Daoy (cell line): ENCODE measurements at regions not wholly inside any gene's neighbourhood (a gene's known extent, or its start where the extent isn't known, plus 50 kb on each side); places are given as distances from the start of the nearest gene placed in this dataset.

Source experiments
- DNase-seq: peaks from one replicate; pipeline ENCODE4 v3.0.0-alpha.2; 2015; ENCODE audit warnings: low read depth

DNA sequence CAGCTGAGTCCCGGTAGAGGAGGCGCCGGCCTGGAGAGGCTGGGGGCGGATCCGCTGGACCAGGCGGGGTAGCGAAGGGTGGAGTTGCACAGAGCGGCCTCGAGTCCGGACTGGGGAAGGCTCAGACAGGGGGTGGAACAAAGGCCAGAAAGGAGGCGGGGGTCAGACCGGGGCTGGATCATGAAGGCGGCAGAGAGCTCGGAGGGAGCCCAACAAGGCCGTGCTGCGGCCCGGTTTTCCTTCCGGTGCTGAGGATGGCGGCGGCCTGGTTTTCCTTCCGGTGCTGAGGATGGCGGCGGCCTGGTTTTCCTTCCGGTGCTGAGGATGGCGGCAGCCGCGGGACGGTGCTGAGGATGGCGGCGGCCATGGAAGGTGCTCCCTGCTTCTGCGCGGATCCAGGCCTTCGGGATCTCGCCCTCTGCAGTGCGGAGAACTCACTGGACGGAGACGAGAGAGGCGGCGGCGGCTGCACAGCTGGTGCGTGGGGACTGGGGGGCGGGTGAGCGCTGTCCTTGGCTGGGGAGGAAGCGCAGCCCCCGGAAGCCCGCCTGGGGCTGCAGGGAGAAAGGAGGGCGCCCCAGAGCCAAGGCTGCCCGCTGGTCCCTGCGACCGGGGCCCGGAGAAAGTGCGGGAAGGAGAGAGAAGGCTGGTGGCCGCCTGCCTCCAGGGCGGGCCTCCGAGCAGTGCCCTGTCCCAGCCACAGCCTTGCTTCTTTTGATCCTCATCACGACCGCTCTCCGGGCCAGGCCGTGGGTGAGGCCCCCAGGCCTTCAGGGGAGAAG lies 350.4 kb upstream of the B3GAT1 start:
- peak; percentile 96 for DNase-seq

DNA sequence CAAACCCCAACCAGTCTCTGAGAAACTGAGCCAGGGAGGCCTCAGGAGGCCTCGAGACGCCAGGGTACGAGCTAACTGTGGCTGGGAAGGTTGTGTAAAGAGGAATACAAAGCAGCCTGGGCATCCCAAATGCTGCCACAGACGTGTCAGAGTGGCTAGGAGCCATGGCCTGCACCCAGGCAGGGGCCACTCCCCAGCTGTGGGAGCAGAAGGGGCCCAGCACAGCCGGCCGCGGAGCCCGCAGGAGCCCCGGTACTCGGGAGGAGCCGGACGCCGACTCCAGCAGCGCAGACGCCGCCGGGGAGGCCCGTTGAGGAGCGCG lies 349.8 kb upstream of the B3GAT1 start:
- no peak for DNase-seq

DNA sequence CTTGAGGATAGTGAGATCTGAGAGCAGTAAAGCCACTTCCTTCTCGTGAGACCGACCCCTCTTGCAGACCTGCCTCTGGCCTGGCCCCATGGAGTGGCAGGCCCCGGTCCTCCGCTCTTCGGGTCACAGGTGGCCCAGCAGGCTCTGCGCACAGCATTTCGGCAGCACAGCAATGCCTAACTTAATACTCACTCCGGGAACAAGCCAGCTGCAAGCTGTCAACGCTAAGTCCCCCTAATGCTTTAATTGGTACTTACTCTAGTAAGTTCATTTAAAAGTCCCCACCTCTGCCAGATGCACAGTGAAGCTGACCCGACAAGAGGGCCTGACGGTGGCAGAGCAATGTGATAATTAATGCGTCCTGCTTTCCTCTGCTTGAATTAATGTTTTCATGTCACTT lies 349.3 kb upstream of the B3GAT1 start:
- DNase-seq: no peak

DNA sequence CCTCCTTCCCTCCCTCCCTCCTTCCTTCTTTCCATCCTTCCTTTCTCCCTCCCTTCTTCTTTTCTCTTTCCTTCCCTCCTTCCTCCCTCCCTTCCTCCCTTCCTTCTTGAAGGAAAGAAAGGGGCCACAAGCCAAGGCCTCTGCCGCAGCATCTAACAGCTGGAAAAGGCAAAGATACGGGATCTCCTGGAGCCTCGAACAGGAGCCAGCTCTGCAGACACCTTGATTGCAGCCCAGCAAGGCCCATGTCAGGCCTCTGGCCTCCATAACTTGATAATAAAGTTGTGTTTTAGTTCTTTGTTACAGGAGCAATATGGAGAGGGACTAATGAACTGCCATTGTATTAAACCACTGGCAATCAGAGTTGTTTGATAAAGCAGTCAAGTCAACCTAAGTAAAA lies 348.9 kb upstream of the B3GAT1 start:
- DNase-seq: no peak

DNA sequence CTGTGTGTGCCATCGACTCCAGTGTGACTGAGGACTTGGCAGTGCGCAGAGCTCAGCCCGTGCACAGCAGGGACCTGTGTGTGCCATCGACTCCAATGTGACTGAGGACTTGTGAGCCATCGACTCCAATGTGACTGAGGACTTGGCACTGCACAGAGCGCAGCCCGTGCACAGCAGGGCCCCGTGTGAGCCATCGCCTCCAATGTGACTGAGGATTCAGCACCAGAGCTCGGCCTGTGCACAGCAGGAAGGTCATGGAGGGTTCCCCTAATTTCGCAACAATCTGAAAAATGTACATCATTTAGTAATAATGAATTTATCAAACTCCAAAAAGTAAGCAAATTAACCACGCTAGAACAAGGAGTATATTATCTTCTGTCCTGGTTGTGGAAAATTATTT lies 348.3 kb upstream of the B3GAT1 start:
- DNase-seq: no peak

DNA sequence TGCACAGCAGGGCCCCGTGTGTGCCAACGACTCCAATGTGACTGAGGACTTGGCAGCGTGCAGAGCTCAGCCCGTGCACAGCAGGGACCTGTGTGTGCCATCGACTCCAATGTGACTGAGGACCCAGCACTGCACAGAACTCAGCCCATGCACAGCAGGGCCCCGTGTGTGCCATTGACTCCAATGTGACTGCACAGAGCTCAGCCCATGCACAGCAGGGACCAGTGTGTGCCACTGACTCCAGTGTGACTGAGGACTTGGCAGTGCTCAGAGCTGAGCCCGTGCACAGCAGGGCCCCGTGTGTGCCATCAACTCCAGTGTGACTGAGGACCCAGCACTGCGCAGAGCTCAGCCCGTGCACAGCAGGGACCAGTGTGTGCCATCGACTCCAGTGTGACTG lies 347.8 kb upstream of the B3GAT1 start:
- no peak for DNase-seq

DNA sequence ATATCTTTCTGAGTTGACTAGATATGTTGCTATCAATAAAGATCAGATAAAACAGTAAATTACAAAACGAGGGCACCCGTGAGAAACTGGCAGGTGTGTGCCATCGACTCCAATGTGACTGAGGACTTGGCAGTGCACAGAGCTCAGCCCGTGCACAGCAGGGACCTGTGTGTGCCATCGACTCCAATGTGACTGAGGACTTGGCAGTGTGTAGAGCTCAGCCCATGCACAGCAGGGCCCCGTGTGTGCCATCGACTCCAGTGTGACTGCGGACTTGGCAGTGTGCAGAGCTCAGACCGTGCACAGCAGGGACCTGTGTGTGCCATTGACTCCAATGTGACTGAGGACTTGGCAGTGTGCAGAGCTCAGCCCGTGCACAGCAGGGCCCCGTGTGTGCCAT lies 347.2 kb upstream of the B3GAT1 start:
- no peak for DNase-seq

DNA sequence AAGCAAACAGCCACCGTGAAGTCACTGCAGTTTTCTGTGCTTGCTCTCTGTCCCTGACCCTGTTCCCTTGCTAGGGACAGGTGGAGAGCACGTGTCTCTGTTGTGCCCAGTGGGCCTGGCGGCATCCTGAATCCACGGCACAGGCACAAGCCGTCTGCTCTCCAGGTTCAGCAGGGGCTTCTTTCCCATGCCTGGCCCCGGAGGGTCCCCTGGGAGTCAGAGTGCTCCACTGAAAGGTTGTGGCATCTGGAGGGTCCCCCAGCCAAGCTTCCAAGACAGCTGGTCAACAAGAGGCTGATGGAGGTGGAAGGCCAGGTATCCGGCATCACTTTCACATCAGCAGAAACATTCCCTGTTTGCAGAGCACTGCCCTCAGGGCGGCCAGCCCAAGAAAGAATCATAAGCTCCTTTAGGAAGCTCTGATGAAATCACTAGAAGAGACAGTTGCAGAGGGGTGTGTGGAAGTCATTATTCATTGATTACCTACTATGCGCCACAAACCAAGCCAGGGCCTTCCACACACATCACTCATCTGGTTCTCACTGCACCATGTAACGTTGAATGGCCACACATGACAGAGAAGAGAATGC lies 346.4 kb upstream of the B3GAT1 start:
- no peak for DNase-seq

DNA sequence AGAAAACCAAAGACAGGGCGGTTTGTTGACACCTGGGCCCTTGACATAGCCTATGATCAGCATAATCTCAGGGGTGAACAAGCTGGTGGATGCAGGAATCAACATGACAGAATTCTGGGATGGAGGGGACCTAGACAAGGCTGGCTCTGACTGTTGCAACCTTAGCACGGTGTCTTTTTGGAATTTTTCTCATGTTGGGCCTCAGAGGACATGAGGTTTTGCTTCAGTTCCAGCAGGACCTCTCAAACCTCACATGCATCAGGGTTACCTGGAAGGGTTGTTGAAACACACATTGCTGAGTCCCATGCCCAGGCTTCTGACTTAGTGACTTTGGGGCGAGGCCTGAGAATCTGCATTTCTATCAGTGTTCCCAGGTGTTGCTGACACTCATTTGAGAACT lies 345.6 kb upstream of the B3GAT1 start:
- DNase-seq: no peak

DNA sequence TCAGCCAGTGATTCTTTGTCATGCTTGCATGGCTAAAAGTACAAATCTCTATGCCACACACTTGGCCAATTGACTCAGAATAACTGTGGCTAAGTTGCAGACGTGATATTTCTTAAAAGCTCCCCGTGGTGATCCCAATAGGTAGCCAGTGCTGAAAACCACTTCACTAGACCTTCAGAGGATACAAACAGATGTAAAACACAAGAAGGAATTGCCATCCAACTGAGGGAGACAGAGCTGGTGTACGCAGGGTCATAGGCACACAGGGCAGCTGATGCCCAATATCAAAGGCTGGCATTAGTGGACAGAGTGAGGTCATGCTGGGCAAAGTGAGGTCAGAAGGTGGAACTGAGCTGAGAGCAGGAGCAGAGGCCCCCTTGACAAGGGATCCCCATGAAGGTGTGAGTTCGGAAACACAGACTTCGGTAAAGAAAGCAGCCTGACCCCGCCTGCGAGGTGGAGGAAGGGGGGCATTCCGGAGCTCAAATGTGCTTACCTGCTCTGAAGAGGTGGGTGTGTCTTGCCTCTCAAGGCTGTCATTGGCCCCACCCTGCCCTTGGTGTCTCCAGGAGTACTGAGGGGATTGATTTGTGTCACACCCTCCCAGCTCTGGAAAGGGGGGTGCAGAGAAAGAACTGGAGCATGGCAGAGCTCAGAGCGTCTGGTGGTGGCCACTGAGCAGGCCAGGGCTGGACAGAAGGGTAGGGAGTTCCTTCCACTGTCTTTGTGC lies 344.9 kb upstream of the B3GAT1 start:
- no peak for DNase-seq

DNA sequence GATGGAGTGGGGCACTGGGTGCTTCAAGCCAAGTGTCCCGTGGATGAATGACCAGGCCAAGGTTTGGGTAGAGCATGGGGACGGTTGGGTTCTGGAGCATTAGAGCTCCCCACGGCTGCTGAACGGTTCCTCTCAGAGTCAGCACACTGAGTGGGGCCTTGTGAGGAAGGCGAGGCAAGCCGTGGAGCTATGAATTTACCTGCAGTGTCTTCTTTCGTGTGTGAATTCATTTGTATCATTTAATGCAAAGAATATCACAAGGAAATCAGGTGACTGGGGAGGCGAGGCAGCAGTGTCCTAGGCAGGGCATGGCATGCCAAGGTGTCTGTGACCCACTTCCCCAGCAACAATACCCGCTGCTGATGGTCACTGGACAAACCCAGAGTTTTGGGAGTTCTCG lies 343.5 kb upstream of the B3GAT1 start:
- no peak for DNase-seq

DNA sequence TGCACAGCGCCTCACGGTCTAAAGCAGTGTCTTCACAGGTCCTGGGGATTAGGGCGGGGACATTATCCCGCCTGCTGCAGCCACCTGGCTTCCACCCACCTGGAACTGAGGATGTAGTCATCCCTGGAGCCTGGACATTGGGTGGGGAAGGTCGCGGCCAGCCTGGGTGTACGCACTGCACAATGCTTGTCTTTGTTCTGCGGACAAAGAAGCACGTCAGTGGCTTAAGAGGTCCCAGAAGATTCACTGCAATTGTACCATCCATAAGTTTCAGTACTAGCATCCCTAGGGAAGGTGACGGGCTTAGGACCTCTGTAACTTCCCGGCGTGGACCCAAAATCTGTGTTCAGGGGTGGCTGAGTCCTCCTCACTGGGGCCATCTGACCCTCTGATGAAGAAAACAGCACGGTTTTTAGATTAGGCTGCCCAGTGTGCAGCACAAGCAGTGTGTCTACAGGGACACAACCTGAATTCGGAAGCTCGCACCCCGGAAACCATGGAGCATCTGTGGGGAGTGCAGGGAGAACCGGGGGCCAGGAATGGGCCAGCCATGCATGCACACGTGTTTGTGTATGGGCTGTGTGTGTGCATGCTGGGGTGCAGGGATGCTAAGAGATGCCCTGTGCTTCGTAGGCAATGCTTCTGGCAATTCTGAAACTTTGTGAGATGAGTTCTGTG lies 342.6 kb upstream of the B3GAT1 start:
- no peak for DNase-seq

DNA sequence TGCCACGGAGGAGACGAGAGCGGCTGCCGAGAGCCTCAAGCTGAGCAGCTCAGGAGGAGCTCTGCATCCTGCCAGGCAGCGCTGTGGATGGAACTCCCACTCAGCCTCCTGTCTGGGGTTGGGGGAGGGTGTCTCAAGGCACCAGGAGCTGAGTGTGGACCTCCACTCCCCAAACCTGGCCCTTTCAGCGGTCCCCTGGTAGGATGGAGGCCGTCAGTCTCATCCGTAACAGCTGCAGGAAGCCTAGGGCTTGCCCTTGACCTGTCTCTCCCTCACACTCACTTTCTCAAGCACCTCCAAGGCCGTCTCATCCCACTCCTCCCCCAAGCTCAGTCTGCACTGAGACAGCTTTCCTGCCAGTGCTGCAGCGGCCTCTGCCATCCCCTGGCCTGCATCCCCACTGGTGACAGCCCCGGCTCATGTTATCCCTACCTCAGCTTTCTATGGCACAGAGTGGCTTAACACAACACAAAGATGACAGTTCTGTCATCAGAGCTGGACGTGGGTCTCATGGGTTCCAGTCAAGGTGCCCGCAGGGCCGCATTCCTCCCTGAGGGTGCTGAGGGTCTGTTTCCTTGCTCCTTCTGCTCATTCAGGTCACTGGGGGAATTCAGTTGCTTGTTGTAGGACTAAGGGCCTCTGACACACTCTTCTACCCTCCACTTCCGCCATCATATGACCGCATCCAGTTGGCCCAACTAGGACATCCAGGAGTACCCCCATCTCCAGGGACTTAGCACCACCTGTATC lies 341.9 kb upstream of the B3GAT1 start:
- DNase-seq: no peak

DNA sequence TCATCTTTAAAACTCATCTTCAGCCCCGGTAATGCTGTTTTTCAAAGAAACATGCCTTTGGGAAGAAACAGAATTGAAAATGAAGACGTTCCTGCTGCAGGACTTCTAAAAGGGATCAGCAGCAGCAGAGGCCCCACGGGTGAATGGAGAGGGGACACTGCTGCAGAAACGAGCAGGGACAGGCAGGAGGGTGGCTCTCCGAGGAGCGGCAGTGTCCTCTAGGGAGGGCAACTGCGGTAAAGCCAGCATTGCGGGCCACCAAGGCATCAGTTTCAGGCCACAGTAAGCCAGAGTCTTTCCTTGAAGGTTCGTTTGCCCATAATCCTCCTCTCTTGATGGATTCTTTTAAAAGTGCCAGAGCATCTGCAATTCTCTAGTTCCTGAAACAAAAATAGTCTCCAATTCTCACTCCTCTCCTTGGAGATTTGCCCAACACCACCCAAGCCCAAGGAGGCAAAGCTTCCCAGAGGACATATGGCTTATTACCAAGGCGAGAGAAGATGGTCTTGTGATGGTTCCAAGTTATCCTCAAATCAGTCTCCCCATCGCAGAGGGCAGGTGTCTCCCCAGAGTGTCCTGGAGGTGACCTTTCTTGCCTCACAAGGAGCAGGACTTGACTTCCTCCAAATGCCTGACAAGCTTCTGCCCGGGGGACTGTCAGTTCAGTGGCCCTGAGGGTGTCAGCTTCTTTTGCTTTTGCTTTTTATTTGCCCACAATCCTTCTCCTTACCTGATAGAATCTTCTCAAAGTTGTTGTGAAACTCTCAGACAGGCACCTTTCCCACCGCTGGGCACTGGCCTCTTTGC lies 341.1 kb upstream of the B3GAT1 start:
- no peak for DNase-seq

DNA sequence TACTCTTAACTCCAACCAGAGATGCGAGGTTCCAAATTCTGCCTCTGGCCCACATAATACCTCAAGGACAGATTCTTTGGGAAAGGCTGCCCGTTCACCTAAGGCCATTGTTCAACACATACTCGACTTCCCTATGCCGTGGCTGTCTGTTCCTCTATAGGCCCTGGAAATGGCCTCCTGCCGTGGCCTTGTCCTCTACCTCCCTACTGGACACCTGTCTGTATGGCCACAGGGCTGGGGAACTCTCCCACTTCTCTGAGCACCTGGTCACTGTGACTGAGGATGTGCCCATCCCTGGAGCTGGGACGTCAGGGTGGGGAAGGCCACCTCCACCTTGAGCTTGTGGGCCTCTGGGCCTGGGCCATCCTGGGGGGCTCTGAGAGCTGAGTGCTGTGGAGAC lies 340.5 kb upstream of the B3GAT1 start:
- no peak for DNase-seq

DNA sequence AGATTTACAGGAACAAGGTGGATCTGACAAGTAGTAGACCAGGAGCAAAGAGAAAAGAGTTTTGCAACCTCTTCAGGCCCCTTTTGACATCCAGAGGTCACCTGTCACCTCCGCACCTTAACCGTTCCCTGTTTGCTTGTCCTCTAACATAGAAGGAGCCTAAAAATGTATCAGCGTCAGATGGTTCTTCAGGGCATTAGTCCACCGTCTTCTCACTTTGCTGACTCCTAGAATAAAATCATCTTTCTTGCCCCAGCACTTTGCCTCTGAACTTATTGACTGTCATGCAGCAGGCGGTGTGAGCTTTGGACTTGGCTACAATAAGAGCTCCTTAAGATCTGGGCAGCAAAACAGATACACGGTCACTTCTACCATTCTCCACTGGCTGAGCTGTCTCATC lies 339.7 kb upstream of the B3GAT1 start:
- DNase-seq: no peak

DNA sequence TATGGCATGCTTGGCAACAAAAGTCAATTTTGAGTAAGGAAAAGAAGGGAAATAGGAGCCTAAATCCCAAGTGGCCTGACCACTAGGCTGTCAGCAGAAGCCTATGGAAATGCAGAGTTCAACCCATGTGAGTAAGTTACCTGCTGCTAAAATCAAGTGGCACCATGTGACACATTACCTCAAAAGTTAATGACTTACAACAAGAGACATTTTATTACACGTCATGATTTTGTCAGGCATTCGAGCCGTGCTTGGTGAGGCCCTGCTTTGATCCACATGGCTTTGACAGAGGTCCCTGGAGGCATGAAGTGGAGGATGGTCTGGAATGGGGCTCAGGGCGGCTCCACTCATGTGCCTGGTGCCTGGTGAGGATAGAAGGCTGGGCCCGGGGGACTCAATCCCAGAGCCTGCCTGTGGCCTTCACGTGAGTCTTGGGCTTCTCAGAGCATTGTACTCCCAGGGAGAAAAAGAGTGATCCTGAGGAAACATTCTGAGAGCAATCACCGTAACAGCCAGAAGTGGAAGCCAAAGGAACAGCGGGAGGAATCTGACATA lies 339.1 kb upstream of the B3GAT1 start:
- no peak for DNase-seq

DNA sequence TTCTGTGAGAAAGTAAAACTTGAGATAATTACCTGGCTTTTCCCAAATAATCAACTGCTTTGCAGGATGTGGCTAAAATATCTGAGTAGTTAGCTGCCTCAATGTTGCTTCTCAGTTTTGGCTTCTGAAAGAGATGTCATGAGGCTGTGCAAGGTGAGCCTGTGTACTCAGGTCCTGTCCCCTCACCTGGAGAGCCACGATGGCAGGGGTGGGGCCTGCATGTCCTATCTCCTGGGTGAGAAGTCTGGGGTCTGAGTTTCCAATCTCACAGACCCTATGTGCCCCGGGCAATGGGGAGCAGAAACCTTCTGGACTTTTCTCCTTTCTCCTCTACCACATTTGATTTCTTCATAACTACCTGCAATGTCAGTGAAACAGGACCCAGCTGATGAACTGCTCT lies 338.6 kb upstream of the B3GAT1 start:
- DNase-seq: no peak

DNA sequence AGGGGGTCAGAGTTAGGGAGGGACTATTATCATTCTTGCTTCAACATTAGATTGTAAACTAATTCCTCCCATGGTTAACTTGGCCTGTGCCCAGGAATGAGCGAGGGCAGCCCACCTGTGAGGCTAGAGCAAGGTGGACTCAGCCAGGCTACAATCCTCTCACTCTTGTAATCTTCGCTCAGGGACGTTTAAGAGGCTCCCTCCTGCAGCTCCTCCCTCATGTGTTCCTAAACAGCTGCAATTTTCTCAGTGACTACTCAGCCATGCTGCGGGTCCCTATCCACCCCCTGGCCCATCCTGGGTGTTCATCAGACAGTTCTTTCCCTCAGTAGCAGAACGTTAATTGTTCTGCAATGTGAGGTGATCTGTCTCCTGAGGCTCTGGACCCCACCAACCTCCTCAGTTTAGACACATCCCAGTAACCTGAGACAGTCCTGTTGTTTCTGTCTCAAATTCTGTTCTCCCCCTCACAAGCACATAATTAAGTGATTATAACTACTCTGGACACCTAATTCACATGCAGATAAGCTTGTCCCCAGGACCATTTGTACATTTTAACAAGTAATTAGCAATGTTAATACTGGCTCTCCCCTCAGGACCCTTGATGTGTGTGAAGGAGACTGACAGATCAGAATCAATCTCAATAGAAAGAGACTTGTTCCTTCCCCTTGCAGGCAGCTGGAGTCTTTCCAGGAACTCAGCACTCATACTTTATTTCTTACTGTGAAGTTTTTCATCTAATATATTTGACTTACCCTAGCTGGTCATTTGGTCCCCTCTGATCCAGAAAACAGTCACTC lies 337.2 kb upstream of the B3GAT1 start:
- DNase-seq: no peak

DNA sequence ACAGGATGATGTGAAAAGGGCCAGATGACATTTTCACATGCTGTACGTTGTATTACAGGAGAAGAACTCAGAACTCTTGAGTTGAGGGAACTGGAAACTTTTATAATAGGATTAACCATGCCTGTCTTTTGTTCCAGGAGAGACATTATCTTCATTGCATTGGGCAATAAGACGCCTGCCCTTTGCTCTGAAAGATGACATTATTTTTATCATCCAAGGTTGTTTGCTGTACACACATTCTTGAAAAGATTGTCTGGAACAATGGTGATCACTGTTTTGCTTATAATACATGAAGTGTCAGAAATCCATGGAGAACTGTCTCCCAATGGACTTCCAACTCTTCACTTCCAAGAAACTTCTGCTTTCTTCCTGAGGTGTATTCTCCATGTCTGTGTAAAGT lies 334.6 kb upstream of the B3GAT1 start:
- DNase-seq: no peak
